Retinal pigment epithelial cell (primary cell): ENCODE measurements at regions not wholly inside any gene's neighbourhood (a gene's known extent, or its start where the extent isn't known, plus 50 kb on each side); places are given as distances from the start of the nearest gene placed in this dataset.
"Not testable (repeated sequence)": the region's sequence is repeated elsewhere in the genome, so short reads cannot be mapped to it uniquely, and the experiment has no call there.

Experiments used
- DNase-seq: peaks from one replicate; pipeline ENCODE4 v3.0.0-alpha.2; 2010; ENCODE audit warnings: low read depth
- H3K4me3 ChIP-seq: 2 replicates; pipeline ENCODE4 v1.5.1; 2011; ENCODE audit warnings: mild to moderate bottlenecking, low read length, control low read depth, moderate library complexity
- CTCF ChIP-seq: conservative IDR thresholded peaks from 2 replicates; pipeline ENCODE4 v1.5.1; 2011; ENCODE audit warnings: low read depth, low read length, control low read depth, inconsistent platforms

GRCh38 chr1:118396279-118396678 is 211.3 kb upstream of the SPAG17 start:
- H3K4me3 ChIP-seq, result no peak overlapping the region
- DNase-seq, result no peak
- no peak for TF ChIP-seq CTCF

GRCh38 chr1:118395430-118395991 is 210.5 kb upstream of the SPAG17 start:
- H3K4me3 ChIP-seq, result no peak overlapping the region
- no peak for DNase-seq
- TF ChIP-seq CTCF, result no peak

- no peak for DNase-seq
- no peak for TF ChIP-seq CTCF
- no peak overlapping the region for H3K4me3 ChIP-seq
Measured at GRCh38 chr1:118390955-118391354, 205.9 kb upstream of the SPAG17 start.

GRCh38 chr1:118388301-118388959 is 203.4 kb upstream of the SPAG17 start:
- no peak for TF ChIP-seq CTCF
- H3K4me3 ChIP-seq, result no peak overlapping the region
- no peak for DNase-seq

GRCh38 chr1:118381197-118381869 is 196.3 kb upstream of the SPAG17 start:
- no peak overlapping the region for H3K4me3 ChIP-seq
- DNase-seq, result no peak
- no peak for TF ChIP-seq CTCF

GRCh38 chr1:118377183-118377582 is 192.2 kb upstream of the SPAG17 start:
- not testable (repeated sequence) for DNase-seq, H3K4me3 ChIP-seq

GRCh38 chr1:118371612-118372011 is 186.6 kb upstream of the SPAG17 start:
- DNase-seq, result no peak
- H3K4me3 ChIP-seq, result no peak overlapping the region
- TF ChIP-seq CTCF, result no peak
